Hepatic stellate cell (primary cell): ENCODE measurements at regions not wholly inside any gene's neighbourhood (a gene's known extent, or its start where the extent isn't known, plus 50 kb on each side); places are given as distances from the start of the nearest gene placed in this dataset.
"Not testable (repeated sequence)": the region's sequence is repeated elsewhere in the genome, so short reads cannot be mapped to it uniquely, and the experiment has no call there.

Experiments used
- DNase-seq: peaks from one replicate; pipeline ENCODE4 v3.0.0; 2011; ENCODE audit warnings: low spot score

DNA sequence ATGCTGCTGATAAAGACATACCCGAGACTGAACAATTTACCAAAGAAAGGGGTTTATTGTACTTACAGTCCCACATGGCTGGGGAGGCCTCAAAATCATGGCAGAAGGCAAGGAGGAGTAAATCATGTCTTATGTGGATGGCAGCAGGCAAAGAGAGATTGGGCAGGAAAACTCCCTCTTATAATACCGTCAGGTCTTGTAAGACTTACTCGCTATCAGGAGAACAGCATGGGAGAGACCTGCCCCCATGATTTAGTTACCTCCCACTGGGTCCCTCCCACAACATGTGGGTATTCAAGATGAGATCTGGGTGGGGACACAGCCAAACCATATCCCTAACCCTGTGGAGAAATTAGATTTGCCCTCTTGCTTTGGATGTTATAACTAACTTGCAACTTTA, 1068.0 kb upstream of the ZEB2 start:
- no peak for DNase-seq

DNA sequence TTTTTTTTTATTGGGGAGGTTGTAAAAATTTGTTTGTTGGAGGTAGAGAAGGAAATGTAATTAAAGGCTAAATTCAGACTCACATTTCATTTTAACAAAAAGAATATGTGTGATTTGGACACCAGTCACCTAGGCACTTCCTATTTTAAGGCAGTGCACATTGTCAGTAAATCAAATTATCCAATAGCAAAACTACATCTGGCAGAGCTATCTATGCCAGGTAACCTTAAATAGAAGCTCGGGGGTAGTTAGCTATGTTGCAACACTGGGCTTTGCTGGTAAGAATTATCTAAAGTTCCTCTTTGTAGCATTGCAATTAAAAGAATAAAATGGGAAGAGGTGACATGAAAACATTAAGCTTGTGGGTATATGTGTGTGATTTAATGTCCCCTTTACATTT, 1064.4 kb upstream of the ZEB2 start:
- DNase-seq: no peak

DNA sequence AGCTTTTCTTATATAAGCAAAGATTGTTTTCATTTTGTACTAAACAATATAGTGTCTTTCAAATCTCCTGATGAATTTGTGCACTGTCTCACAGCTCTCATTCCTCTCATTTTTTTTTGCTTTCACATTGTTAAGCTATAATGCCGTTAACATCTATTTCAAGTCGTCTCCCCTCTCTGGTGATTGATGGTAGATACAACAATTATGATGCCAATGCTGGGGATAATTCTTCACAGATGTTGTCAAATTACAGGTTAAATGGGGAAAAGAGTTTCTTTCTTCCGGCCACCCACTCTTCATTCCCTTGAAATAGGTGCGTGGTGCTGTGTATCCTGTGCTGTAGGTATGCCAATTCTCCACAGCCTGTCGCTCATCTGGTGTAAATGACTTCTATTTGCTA, 1053.7 kb upstream of the ZEB2 start:
- DNase-seq: no peak

DNA sequence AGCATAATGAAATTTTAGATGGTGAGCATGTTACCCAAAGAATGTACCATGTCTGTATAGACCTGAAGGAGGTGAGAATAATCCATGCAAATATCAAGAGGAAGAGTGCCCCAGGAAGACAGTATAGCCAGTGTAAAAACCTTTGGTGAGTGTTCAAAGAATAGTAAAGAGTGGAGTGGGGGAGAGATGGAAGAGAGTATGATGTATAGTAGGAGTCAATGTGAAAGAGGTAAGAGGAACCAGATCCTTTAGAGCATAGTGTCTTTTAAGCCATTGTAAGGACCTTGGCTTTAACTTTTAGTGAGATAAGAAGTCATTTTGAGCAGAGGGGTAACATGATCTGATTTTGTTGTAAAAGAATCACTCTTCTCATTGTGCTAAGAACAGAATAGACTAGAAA, 1052.3 kb upstream of the ZEB2 start:
- DNase-seq: no peak

DNA sequence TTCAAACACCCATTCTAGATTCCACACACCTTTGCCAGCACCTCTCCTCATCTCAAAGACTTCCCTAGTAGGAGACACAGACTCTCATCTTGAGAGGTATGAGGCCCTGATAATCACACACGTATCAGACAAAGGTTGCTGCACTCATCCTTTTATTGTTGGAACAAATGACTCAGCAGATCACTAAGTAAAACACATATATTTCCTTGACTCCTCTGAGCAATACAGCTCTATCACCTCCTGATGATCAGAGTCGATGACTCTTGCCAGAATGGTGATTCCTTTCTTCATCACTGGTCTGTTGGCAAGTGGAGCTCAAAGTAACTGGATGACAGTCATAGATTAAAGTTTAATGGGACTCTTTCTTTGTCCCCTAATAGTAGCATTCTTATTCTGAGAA, 1049.2 kb upstream of the ZEB2 start:
- no peak for DNase-seq

DNA sequence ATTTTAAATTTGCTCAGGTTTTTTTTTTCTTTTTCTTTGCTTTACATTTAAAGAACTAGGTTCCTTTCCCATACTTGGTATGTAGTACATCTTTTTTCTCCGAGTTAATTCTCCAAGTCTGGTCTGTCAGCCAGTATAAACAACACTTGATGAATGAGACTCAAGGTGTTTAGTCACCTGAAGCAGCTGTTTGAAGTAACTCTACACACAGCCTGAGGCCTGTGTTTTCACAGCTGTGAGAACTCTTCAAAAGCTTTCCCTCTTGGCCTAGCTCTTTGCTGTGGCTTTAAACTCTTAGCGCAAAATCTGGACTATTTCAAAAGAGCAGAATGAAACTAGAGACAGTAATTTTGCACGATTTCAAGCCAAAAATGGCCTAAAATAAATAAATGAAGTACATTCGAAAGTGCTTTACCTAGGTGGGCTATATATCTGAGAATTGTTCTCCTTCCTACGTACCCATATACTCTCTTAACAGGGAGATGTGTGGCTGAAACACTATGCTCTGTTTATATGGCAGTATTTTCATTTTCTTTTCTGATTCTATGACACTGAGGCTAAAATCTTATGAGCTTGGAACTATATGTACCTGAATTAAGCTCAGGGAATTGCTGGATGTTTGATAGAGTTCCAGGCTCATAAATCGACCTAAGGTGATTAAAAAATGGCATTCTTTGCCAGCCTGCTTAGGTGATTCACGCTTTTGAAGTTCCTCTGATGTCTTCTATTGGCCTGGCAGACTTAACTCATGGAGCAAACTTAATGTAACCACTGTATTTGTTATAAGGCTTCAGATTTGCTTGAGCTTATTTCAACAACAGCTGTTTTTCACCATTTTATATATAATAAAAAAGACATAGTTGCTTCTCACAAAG, 1044.1 kb upstream of the ZEB2 start:
- DNase-seq: no peak

DNA sequence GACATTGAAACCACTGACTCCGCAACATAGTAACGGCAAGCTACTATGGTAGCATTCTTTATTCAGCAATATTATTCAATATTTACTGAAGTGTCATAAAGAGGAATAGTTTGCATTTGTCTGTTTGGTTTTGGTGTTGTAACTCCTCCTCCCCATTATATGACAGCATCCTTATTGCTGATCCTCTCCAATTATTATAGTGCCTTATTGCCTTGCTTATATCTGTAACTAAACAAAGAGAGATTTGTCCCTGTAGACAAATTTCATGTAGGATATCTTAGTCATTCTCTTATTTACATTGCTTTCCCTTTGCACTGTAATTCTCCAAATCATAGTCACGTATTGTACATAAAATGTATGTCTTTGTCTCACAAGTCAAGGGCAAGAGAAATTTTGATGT, 1041.2 kb upstream of the ZEB2 start:
- DNase-seq: no peak

DNA sequence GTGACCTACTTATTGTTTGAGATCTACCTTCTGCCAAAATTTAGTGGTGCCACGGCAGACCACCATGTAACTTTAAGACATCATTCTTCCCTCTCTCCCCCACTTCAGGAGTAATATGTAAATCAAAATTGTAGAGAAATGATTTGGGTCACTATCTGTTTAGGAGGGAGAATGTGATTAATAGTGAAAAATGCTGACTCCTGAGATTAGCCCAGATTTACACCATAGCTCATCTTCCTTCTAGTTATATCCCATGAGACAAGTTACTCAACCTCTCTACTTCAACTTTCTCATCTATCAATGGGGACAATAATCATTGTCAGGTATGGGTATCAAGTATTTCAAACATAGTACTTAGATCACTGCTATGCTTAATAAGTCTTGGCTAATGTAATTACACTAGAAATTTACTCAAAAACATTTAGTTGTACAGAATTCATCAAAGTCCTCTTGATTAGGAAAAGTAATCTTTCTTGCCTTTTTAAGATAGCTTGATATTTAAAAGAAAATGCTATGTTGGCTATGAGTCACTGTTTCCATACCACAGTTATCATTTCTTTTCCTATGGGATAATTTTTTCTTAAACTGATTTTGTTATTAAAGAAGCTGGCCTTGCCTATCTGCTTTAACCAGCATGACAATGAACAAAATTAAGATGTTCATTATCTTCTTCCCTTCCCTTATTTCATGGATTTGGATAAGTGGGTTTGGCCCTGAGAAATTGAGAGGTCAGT, 1038.9 kb upstream of the ZEB2 start:
- DNase-seq: no peak

DNA sequence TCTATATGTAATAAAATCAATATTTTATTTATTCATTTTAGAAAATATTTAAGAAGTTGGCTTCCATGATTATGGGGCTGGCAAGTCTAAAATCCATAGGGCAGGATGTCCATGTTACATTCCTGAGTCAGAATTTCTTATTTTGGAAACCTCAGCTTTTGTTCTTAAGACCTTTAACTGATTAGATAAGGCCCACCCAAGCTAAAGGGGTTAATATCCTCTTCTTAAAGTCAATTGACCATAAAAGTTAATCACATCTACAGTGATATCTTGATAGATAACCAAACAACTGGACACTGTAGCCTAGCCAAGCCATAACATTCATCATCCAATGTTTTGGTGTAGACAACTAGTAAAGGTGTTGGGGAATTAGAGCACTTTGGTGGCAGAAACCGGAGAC, 1035.4 kb upstream of the ZEB2 start:
- no peak for DNase-seq

DNA sequence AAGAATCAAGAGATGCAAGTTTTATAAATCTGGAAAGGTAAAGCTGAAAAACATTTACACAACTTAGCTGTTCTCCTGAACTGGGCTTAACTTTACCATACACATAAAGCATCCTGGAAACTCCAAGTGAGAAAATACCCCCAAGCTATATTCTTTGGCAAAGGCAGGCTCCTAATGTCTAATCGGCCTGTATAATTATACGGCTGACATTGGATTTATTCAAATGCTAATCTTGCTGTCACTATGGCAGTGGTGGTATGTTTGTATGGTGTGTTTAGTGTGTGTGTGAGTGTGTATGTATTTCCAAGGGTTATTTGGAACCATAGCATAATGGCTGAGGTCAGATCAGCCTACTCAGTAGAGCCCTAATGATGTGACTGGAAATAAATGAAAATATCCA, 1031.8 kb upstream of the ZEB2 start:
- no peak for DNase-seq

DNA sequence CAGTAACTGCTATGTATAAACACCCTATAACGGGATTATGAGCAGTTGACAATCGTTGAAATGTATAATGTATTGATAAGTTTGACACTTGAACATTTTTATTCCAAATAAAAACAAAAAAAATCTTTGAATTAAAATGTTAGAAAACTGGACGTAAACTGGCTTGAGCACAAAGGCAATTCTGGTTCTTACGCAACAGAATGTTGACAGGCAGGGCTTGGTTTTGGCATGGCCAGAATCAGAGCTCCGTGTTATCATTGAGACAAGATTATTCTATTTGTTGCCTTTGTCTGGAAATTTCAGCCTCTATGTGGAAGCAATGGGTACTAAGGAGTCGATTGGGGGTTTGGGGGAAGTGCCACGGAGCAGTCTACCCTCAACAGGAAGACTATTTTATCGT, 1028.6 kb upstream of the ZEB2 start:
- no peak for DNase-seq

DNA sequence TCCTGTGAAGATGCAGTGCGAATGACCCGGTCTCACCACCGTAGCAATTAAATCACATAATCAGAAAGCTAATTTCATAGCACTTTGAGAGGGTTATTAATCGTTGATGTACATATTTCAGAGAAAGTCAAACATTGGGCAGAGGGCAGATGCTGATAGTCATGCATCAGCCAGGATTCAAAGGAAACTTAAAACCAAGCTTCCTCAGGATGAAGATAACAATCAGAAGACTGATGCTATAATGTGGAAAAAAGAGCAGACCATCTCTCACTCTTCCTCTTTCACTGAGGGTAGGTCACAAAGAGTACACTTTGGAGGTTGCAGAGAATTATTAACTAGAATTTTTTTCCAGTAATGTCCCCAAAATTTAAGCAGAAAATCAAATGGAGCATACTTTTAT, 1027.7 kb upstream of the ZEB2 start:
- no peak for DNase-seq

DNA sequence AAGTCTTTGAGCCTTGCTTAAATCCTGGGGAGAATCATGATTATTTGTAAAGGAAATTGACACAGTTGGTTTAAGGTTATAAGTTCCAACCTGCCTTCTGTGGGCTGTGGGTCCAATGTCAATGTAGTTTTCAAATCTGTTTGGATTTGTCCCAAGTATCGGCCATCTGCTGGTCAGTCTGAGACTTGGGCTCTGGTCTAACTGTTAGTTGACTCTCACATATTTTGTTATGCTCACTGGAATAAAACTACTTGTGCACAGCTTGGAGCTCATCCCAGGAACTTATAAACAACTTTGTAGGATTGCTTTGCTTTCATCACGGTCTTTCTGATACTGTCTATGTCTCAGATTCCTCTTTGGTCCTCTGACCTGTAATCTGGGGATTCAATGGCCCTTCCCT, 1026.2 kb upstream of the ZEB2 start:
- DNase-seq: no peak

DNA sequence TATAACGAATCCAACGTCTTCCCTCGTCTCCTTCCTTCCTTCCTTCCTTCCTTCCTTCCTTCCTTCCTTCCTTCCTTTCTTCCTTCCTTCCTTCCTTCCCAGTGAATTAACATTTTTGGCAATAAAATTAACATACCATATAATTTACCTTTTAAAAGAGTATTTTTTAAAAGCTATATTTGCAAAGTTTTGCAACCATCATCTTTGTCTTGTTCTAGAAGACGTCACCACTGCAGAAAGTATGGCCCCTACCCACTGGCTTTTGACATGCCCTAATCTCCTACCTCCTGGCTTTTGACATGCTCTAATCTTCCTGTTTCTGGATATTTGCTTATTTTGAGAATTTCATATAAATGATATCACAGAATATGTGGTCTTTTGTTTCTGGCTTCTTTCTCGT, 1023.9 kb upstream of the ZEB2 start:
- DNase-seq: no peak

DNA sequence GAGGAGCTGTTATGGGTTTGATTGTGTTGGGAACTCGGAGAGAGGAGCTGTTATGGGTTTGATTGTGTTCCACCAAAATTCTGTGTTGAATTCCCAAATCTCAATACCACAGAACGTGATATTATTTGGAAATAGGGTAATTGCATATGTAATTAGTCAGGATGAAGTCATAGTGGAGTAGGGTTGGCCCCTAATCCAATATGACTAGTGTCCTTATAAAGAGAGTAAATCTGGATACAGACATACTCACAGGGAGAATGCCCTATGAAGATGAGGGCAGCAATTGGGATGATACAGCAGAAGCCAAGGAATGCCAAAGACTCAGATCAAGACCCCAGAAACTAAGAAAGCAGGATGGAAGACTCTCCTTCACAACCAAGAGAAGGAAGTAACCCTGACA, 1023.2 kb upstream of the ZEB2 start:
- DNase-seq: no peak

DNA sequence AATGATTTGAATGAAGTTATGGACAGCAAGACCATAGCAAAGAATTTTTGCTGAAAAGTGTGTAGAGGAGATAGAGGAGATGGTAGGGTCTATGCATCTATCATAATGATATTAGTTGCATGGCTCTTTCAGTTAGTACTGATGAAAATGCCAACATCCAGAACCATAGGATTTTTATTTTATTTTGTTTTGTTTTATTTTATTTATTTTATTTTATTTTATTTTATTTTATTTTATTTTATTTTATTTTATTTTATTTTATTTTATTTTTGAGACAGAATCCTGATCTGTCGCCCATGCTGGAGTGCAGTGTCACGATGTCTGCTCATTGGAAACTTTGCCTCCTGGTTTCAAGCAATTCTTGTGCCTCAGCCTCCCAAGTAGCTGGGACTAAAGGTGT, 1021.1 kb upstream of the ZEB2 start:
- no peak for DNase-seq

DNA sequence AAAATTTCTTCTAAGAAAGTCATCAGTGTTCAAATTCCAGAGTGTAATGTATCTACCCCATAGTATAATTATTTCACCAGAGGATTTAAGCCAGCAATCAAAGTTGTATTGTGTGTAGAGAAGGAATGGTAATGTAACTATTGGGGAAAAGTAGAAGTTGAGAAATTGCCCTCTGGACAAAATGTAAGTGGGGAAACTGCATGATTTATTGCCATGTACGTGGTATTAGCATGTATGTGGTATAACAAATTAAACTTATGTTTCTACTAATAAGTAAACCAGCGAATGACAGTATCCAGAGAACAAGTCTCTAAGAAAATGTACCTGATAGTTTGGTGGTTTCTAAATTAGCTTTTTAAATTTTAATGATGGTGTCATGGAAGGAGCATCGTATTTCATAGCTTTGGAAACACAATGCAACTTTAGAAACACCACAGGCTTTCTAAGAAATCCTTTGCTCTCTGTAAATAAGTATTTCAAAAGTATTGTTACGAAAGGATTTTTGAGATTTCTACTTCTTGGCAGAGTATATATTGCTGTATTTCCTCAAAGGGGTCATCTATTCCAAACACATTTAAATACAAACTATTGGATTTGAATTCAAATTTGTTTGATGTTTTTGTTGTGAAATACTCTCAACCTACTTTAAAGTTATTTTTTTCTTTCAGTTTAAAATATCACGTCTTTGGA, 1018.9 kb upstream of the ZEB2 start:
- DNase-seq: no peak

DNA sequence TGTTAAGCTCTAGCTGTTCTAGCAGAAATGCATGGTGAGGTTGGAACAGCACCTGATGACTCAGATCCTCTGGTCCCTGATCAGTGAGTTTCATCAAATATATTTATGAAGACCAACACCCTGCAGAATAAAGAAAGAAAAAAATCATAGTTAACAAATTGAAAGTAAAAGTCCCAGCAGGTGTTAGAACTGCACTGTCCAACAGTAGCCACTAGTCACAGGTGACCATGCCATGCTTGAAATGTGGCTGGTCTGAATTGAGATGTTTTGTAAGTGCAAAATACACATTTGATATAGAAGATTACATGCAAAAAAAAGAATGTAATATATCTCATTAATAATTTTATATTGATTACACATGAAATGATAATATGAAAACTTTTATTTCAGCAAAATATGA, 1010.7 kb upstream of the ZEB2 start:
- DNase-seq: no peak

DNA sequence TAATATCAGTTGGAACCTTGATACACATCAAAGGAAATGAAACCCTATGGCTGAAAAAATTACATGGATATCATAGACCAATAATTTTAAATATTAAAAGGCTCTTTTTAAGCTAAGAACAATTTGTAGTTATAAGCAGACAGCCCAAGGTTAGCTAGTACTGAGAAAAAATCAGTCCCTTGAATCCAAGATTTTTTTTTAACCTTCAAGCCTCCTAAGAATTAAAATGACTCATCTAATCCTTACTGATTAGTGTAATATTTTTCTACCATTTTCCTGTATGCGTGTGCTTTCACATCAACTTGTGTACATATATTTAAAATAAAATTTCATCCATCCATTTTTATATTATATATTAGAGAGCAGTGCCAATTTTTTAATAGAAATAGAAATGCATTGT, 1004.9 kb upstream of the ZEB2 start:
- DNase-seq: no peak

DNA sequence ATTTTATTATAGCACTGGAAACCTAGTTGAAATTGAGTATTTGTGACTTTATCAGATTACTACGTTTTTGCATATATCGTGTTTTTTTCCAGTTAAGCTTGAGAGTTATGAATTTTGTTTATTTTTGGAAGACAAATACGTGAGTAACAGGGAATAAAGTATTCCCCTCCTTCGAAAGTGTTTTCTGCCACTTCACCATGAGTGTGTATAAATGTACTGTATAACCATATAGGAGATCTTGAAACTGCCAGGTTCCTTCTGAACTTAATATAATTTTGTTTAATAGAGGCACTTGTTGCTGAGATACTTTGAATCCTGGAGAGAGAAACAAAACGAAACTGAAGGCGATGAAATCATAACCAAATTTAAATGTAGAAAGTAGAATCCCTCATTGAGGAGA, 1004.4 kb upstream of the ZEB2 start:
- DNase-seq: no peak

DNA sequence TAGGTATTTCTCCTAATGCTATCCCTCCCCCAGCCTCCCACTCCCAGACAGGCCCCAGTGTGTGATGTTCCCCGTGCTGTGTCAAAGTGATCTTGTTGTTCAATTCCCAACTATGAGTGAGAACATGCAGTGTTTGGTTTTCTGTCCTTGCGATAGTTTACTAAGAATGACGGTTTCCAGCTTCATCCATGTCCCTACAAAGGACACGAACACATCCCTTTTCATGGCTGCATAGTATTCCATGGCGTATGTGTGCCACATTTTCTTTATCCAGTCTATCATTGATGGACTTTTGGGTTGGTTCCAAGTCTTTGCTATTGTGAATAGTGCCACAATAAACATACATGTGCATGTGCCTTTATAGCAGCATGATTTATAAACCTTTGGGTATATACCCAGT, 999.3 kb upstream of the ZEB2 start:
- DNase-seq: not testable (repeated sequence)

DNA sequence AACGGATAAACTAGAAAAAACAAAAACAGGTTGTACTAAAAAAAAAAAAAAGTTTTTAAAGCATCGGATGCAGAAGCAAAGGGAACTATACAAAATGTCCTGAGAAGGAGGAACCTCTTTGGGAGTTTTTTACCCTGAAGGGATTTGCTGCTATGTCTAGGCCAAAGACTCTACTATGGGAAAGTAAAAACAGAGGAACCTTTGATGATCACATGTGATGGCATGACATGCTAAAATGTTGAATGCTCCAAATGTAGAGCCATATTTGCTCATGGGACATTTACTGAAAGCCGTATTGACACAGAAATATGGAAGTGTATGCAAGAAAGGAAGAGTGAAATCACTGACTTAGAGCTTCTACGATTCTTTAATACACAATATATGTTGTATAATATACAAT, 992.0 kb upstream of the ZEB2 start:
- no peak for DNase-seq

DNA sequence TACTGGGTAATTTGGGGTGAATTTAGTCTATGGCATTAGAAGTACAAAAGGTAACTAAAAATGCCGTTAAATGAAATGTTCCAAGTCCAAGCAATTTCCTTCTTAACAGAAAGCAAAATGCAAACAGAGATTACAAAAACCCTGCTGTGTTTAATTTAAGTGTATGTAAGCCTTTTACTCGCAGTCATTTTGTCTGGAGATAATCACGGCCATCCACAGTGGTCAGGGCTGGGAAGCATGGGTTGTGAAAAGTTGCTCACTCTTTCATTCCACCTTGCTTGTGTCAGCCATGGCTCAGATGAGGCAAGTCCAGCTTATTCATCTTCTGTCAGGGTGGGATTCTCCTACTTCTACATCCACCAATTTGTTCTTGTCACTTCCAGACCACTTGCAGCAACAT, 983.6 kb upstream of the ZEB2 start:
- DNase-seq: no peak
